ENCODE measurements at regions not wholly inside any gene's neighbourhood (a gene's known extent, or its start where the extent isn't known, plus 50 kb on each side); places are given as distances from the start of the nearest gene placed in this dataset.

- peak overlapping the region; percentile 35 for H2AK9ac ChIP-seq (replicated peaks; ENCODE audit: low read depth, low read length, poor library complexity)
- no peak for ATAC-seq (ENCODE audit: low read depth)
- peaks cover 38% of the 10 kb centered on the region for H3K36me3 ChIP-seq (ENCODE audit: control insufficient read depth, insufficient read depth, low read length)
These were observed 106.8 kb upstream of the RTL1 start for GRCh38 chr14:101010293-101010692.

More at GRCh38 chr14:101010293-101010692, 106.8 kb upstream of the RTL1 start:
- H2BK15ac ChIP-seq (ENCODE audit: low read depth, low read length), result no peak overlapping the region
- H3K4ac ChIP-seq (ENCODE audit: low read depth, low read length), result no peak overlapping the region
- no peak overlapping the region for H3K23ac ChIP-seq (ENCODE audit: low read depth, low read length)
- no peak overlapping the region for H3K56ac ChIP-seq (ENCODE audit: extremely low read depth, insufficient read depth, low read length)
- ChIA-PET POLR2A (ENCODE audit: unreplicated experiment) (no interaction called here), CTCF (no interaction called here)
- no peak overlapping the region for H3K27ac ChIP-seq (ENCODE audit: insufficient read depth, low read length)
- H4K91ac ChIP-seq (ENCODE audit: insufficient read depth, low read depth, low read length), result no peak overlapping the region
- H4K5ac ChIP-seq (ENCODE audit: low read depth, low read length), result no peak overlapping the region
- H3K4me1 ChIP-seq (ENCODE audit: control insufficient read depth, insufficient read depth, low read length), result peaks cover 7% of the 10 kb centered on the region; the same call in 1 of the 2 replicates
- no peak overlapping the region for H2BK120ac ChIP-seq (ENCODE audit: low read depth, low read length)
- peaks cover 2% of the 10 kb centered on the region; the same call in 1 of the 2 replicates for H3K9me3 ChIP-seq (ENCODE audit: control insufficient read depth, insufficient read depth, low read length)
- H2AFZ ChIP-seq (replicated peaks; ENCODE audit: low read length, poor library complexity), result no peak overlapping the region
- H3K4me3 ChIP-seq (ENCODE audit: insufficient read depth, low read depth, low read length), result no peak overlapping the region
- H3K79me1 ChIP-seq (ENCODE audit: low read depth in 1 of 2, low read length in 2 of 2), result peaks cover 0 to 31% of the 10 kb centered on the region in 2 experiments; a peak in 3 of 4 replicates
- H4K20me1 ChIP-seq (ENCODE audit: insufficient read depth, low read length), result peaks cover 14% of the 10 kb centered on the region
- H3K9ac ChIP-seq (ENCODE audit: low read depth, low read length), result no peak overlapping the region
- intact Hi-C loops (cut with micrococcal nuclease), result no loop called here
- H2BK5ac ChIP-seq (ENCODE audit: low read depth, low read length, poor library complexity, severe bottlenecking), result no peak overlapping the region
- peaks cover 18% of the 10 kb centered on the region for H3K9me1 ChIP-seq (ENCODE audit: insufficient read depth, low read length)
- BruUV-seq (replicated peaks), result no TSS peak
- H3K14ac ChIP-seq (replicated peaks; ENCODE audit: low read depth, low read length), result no peak overlapping the region
- in situ Hi-C loops (cut with MboI; ENCODE audit: low sequenced_read_pairs), result no loop called here
- TF ChIP-seq MAZ (IDR thresholded peaks at IDR 0.05; ENCODE audit: borderline replicate concordance, low read depth, low read length) (no peak), RFX5 (IDR thresholded peaks at IDR 0.05; ENCODE audit: low read depth, low read length) (no peak), POLR2A (IDR thresholded peaks at IDR 0.05; ENCODE audit: low read depth, low read length) (no peak), FOS (IDR thresholded peaks at IDR 0.05; ENCODE audit: low read depth, low read length) (no peak), RCOR1 (IDR thresholded peaks at IDR 0.05; ENCODE audit: insufficient replicate concordance, low read length) (no peak), RAD21 (IDR thresholded peaks at IDR 0.05; ENCODE audit: low read length) (no peak), MAFK (IDR thresholded peaks at IDR 0.05; ENCODE audit: low read depth, low read length) (no peak), MXI1 (IDR thresholded peaks at IDR 0.05; ENCODE audit: borderline replicate concordance, low read depth, low read length) (no peak), NFE2L2 (IDR thresholded peaks at IDR 0.05; ENCODE audit: low read depth, low read length) (no peak), CEBPB (IDR thresholded peaks at IDR 0.05; ENCODE audit: low read depth, low read length) (no peak), SMC3 (IDR thresholded peaks at IDR 0.05; ENCODE audit: low read depth, low read length) (no peak), BHLHE40 (IDR thresholded peaks at IDR 0.05; ENCODE audit: low read depth, low read length) (no peak), CTCF (conservative IDR thresholded peaks at IDR 0.05; ENCODE audit: low read depth, low read length) (no peak), CHD1 (IDR thresholded peaks at IDR 0.05; ENCODE audit: low read depth, low read length) (no peak), USF2 (IDR thresholded peaks at IDR 0.05; ENCODE audit: low read depth, low read length) (no peak)
- TF ChIP-seq, protein P1, sequence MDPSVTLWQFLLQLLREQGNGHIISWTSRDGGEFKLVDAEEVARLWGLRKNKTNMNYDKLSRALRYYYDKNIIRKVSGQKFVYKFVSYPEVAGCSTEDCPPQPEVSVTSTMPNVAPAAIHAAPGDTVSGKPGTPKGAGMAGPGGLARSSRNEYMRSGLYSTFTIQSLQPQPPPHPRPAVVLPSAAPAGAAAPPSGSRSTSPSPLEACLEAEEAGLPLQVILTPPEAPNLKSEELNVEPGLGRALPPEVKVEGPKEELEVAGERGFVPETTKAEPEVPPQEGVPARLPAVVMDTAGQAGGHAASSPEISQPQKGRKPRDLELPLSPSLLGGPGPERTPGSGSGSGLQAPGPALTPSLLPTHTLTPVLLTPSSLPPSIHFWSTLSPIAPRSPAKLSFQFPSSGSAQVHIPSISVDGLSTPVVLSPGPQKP (IDR thresholded peaks at IDR 0.05; ENCODE audit: borderline replicate concordance, low read depth, low read length), result no peak
- no peaks in the 10 kb centered on the region for H3K27me3 ChIP-seq (ENCODE audit: control insufficient read depth, insufficient read depth, low read length)
- H4K8ac ChIP-seq (ENCODE audit: low read depth in 2 of 2, low read length in 2 of 2), result no peak overlapping the region
- dilution Hi-C loops (cut with HindIII; ENCODE audit: low sequenced_read_pairs, unreplicated experiment), result no loop called here
- H3K18ac ChIP-seq (ENCODE audit: low read depth, low read length), result no peak overlapping the region
- no peak overlapping the region for H2AK5ac ChIP-seq (ENCODE audit: low read depth, low read length)
- WGBS, 2 experiments (ENCODE audit: extremely low coverage in 2 of 2, insufficient read length in 1 of 2), result 100% methylated on average over 2 of the region's 6 CpGs; no CpG with 5 or more reads in 1 of the 2 experiments
- H3K4me2 ChIP-seq (ENCODE audit: low read depth, low read length), result no peak overlapping the region
- DNase-seq, result no peak
- no peak overlapping the region for H2BK20ac ChIP-seq (ENCODE audit: low read depth, low read length)
